GM19463 (cell line): ENCODE measurements at regions not wholly inside any gene's neighbourhood (a gene's known extent, or its start where the extent isn't known, plus 50 kb on each side); places are given as distances from the start of the nearest gene placed in this dataset.

Experiments used
- ATAC-seq: cut with Tn5 transposase; IDR thresholded peaks from one replicate; pipeline ENCODE4 v1.9.1; 2021; ENCODE audit warnings: mild to moderate bottlenecking, moderate library complexity; ENCODE audit not compliant: unreplicated experiment

DNA sequence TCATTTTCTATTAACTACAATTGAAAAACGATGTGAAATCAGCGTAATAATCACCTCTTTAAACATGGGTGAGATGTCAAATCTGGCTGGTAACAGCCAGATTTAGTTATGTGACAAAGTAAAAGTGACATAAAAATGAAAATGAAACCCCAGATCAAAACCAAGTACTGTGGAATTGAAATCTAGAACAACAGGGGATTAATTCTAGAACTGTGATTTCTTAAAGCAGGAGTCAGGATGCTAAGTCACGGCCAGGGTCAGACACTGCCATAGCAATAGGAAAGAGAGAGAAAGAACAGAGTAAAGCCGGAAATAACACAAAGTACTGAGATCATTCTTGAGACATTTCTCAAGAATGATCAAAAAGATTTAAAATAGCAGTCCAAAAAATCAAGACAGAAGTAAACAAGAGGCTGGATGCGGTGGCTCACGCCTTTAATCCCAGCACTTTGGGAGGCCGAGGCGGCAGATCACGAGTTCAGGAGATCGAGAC is 1183.7 kb upstream of the NXPH2 start:
- no peak for ATAC-seq

DNA sequence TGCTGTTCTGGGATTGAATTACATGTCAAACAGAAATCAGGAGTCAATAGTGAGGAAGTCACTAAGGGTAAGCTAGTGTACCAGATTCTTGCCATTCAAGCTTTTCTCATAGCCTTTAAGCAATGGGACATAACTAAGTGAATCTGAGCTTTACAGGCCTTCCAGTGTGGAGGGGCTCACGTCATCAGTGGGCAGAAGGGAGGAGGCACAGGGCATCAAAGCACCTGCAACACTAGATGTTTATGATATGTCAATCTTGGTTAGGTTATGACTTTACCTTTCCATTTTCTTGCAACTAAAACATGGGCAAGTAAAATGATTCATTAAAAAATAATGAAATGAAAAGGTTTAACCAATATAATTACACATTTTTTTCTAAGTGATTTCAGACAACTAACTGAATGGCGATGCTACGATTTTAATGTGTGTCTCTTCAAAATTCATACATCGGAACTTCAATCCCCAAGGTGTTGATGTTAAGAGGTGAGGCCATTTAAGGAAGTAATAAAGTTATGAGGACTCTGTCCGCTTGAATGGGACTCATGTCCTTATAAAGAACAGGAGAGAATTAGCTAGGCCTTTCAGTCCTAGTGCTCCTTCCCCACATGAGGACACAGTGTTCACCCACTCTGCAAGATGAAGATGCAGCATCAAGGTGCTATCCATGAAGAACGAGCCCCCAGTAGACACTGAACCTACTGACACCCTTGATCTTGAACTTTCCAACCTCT is 1169.2 kb upstream of the NXPH2 start:
- no peak for ATAC-seq

DNA sequence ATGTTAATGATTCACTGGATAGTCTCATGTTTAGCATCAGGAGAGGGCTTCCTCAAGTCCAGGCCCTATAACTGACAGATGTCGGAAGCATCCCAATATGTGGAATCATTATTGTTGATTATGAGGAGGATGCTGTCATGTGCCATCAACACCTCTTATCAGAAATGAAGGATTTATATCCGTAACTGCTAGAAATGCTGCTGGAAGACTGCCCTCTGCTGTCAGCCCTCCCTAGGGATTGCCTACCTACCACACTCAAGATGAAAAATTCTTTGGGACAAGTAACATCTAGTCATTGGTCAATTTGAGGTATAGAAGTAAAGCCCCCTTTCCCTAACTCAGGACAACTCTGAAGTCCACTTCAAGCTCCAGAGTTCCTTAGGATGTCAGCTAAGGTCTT is 1166.5 kb upstream of the NXPH2 start:
- ATAC-seq, result no peak

DNA sequence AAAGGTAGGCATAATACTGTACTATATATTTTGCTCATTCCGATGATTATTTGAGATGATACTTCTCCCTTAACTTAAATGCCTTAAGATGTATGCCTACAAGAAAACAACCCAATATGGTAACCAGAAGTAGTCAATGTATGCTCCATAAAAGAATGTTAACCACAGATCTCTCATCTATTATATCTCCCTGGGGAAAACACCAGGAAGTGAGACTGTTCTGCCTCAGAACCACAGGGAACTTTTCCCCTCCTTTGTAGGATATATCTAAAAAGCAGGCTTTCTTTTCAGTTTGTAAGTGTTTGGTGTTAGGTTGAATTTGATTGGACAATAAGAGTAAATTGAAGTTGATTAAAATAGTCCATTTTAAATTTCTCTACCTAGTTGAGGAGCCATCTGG is 1160.5 kb upstream of the NXPH2 start:
- no peak for ATAC-seq

DNA sequence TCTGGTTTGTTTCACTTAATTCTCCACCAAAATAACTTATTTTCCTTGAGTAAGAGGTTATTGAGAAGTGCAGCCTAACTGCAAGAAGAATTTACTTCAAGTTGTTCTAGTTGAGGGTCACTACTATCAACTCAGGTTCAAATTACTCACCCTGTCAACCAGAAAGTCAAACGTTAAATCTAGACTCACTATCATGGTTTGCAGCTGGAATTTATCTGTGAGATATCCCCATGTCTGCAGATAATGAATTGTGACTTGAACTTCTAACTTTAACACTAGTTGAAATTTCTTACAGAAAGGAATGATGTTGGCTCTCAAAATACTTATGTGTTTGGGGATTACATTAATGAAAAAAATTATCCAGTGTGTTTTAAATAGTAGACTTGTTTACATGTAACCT is 1145.7 kb upstream of the NXPH2 start:
- ATAC-seq, result no peak

DNA sequence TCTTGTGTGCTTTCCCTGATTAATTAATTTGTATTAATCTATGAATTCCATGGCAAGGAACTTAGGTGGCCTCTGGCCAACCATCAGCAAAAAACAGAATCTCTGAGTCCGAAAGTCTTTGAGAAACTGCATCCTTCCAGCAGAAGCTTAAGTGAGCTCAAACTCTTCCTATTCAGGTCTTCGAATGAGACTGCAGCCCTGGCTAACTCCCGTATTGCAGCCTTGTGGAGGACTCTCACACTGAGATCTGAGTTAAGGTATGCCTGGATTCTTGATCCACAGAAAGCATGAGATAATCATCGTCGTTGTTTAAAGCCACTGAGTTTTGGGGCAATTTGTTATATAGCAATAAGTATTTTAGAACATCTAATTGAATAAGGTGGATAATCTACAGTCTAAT is 1143.9 kb upstream of the NXPH2 start:
- no peak for ATAC-seq

DNA sequence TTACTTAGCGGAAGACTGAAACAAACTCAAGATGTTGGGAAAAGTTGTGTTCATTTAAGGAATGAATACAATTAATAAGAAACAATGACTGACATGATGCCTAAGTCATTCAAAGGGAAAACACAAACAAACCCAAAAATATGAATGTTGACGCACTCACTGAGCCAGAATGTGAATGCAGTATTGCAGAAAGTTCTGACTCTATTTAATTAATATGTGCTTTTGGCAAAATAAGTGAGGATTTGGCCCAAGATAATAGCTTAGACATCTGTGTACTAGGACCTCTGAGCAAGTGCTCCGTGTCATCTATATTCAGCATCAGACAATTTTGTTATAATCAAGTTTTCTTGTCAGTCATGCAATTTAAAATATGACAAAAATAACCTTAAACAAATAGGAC is 1138.8 kb upstream of the NXPH2 start:
- ATAC-seq, result no peak

DNA sequence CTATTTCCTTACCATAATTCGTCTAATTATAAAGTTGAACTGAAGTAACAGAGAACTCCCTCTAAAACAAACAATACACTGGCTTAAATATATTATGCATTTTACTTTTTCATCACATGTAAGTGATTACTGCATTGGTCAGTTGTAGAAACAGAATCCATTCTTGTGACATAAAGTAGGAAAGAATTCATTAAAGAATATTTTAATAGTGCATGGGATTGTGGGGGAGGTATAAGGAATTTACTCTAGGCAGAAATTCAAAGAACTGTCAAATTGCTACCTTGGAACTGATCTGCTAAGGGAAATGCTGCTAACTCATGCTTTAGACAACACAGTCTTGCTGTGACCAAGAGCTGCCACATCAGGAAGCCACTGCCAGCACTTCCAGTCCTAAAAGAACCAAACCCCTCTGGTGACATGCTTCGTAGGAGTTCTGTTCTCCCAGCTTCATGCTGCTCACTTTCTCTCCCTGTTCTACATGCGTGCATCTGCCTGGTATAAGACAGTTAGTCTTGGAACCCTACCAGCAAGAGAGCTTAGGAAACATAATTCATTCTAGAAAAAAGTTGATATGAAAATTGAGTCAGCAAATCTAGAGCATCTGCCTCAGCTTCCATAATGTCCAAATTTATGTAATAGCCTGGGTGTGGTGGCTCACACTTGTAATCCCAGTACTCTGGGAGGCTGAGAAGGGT is 1137.6 kb upstream of the NXPH2 start:
- no peak for ATAC-seq

DNA sequence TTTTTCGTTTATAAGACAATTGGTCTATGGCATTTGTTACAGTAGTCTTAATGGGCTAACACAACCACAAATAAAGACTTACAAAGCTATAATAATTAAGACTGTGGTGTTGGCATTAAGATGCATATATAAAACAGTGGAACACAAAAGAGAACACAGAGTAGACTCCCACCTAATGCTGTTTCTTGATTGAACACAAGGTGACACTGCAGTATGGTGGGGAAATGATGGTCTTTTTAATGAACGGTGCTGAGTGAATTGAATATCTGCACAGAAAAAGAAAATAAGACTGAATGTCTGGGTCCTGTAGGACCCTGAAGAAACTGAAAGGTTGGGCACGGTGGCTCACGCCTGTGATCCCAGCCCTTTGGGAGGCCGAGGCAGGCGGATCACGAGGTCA is 1136.6 kb upstream of the NXPH2 start:
- ATAC-seq, result no peak

DNA sequence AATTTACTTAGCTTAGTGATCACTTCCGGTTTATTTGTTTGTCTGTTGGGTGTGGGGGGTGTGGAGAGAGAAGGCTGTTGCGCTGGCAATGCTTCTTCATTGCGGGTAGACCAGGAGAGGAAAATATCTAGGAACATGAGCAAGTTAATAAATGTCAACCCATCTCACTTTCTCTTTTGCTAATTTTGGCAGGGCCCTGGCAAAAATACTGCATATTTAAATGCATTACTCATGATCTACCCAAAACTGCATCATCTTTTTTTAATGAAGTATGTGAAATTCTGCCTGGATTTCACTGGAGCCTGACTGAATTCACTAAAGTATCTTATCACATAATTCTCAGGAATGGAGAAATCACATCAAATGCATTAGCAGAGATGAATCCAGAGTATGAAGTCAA is 1131.0 kb upstream of the NXPH2 start:
- ATAC-seq, result no peak

DNA sequence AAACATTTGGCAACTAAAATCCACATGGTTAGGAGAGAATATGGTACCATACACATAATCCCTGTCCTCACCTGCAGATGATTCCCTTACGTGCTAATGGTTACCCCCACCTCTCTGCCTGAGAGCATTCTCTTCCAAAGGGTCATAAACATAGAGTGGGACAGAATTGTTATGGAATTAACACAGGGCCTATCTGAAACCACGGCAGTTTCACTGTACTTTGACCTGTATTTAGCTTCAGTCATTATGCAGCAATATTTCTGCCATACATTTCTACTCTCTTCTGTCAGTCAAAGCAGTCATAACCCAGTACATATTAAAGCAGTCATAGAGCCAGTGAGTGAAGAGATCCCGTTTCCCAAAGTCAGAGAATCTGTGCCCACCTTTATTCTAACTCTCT is 1128.9 kb upstream of the NXPH2 start:
- ATAC-seq, result no peak

DNA sequence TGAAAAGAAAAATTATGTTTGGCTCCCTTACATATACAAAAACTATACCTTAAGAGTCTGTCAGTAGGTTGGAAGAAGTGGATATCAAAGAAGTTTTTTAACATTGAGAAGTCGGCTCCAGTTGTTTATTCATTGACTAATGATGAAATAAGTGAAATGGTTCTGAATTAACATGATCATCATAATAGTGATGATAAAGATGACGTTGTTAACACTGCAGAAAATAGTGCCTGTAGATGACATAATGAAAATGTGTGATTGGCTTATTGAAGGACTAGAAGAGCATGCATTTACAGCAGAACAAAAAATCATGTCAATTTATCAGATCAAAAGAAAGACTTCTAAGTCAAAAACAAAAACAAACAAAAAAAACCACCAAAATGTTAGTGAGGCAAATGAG is 1125.4 kb upstream of the NXPH2 start:
- no peak for ATAC-seq

DNA sequence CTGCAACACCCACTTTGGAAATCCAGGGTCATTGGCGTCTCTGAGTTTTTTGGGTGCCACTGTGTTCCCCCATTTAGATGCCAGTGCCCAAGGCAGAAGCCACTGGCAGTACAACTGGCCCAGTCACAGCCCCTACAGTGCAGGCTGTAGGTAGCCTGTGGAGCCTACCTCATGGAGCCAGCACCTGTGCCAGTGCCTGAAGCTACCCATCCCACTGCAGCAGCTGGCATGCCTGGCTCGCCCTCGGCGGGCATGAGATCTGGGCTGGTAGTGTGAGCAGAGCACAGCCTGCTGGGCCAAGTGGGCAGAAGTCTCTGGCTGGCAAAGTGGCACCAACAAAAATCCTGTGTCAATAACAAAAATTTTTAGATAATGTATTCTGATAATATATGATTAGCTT is 1111.4 kb upstream of the NXPH2 start:
- no peak for ATAC-seq

DNA sequence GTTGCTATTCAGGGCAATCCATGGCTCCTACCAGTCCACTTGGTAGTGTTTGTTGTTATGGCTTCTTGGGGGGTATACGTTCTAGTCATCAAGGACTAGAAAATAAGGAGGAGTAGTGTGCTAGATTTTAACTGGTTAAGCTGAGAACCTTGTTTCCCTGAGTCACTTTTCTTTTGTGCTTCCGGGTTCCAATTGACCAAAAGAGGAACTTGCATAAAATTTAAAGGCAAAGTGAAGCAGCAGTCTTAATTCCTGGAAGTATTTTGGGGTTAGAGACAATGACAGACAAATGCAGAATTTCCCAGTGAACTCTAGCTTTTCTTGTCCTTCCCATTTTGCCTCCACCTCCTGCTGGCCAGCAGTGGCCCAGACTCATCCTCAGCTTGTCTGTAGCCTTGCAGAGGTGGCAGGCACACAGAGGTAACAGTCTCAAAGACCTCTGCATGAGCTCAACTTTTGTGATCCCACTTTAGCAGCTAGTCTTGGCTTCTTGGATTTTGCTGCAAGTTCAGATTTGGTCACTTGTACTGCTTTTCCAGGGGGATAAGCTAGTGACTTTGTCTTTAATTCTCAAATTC is 1105.8 kb upstream of the NXPH2 start:
- ATAC-seq, result no peak

DNA sequence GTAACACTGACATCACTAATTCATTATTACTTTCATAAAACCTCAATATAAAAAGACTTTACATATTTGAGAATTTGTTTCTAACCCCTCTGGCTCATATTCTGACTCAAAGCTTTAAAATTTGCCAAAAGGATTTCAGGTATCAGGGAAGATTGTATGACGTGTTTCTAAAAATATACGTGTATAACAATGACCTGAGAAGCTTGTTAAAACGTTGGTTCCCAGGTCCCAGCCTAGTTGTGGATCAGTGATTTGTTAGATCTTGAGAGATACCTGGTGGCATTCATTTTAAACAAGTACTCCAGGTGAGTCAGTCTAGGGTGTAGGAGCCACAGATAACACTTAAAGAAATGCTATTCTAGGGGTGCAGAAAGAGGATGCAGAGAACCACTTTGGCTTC is 1096.8 kb upstream of the NXPH2 start:
- ATAC-seq, result no peak

DNA sequence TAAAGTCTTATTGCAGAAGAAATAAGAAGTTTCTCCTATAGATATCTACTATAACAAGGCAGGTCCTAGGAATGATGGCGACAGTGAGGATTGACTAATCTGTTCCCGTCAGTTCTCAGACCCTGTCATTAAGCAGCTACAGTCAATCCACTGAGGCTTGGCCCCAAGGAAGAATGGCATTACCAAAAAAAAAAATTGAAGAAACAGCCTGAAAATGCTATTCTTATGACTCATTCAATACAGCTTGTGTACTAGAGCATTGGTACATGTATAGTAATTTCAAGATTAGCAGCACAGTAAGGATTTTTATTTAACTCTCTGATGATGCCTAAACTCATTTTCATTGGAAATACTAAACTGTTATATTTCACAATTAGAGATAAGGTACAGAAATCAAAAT is 1096.1 kb upstream of the NXPH2 start:
- no peak for ATAC-seq

DNA sequence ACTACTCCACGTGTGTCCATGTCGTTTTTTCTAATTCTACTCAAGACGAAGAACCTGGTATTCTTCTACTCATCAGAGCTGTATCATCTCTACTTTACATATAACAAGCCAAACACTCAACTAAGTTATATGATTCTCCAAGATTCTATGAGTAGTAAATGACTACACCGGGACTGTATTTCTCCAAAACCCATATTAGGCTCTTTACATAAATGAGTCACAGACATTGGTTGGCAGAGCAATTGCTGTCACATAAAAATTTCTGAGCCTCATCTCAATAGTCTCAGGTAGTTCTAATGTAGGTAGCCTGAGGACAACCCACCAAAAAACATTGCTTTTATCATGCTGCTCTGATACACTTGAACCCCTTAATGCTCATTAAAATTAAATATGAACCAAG is 1092.3 kb upstream of the NXPH2 start:
- no peak for ATAC-seq

DNA sequence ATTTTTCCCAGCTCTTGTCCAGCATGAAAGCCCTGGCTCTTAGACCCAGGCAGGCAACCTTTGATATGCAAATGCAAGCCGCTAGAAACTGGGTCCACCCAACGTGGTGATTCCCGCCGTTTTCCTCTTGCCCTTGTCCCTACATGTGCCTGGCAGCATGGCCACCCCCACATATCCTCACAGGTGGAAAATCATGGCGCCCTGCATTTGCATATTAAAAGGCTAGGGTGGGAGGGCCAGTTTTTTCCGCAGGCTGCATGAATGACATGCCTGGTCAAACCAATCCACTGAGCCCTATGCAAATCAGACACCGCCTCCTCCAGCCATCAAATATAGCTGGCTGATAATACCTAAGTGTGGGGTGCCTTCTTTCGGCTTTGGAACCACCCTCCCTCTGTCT is 1091.8 kb upstream of the NXPH2 start:
- ATAC-seq, result no peak

DNA sequence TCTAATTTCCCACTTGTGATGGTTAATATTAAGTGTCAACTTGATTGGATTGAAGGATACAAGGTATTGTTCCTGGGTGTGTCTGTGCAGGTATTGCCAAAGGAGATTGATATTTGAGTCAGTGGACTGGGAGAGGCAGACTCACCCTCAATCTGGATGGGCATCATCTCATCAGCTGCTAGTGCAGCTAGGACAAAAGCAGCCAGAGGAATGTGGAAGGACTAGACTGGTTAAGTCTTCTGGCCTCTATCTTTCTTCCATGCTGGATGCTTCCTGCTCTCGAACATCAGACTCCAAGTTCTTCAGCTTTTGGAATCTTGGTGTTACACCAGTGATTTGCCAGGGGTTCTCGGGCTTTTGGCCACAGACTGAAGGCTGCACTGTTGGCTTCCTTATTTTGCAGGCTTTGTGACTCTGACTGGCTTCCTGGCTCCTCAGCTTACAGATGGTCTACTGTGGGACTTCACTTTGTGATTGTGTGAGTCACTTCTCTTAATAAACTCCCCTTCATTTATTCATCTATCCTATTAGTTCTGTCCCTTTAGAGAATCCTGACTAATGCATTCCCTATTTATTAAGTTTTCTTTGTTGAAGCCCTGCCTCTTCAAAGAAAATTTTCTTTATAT is 1087.5 kb upstream of the NXPH2 start:
- no peak for ATAC-seq

DNA sequence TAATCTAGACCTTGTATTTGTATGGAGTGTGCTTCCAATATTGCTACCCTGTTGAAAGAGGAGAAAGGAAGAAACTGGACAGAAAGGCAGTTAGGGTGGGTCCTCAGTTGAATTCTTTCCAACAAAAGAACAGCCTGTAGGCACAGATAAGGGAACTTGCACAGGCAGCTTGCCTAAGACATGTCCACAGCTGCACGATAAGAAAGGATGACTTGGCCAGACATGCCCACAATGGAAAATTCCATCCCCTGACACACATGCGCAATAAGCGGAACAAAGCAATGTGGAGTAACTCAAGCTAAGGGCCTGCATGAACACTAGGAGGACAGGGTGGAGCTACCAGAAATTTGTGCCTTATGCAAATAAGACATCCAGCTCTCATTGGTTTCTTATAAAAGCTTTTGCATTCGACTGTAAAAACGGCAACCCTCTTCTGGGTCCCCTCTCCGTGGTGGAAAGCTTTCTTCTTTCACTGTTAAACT is 1084.7 kb upstream of the NXPH2 start:
- ATAC-seq, result no peak

DNA sequence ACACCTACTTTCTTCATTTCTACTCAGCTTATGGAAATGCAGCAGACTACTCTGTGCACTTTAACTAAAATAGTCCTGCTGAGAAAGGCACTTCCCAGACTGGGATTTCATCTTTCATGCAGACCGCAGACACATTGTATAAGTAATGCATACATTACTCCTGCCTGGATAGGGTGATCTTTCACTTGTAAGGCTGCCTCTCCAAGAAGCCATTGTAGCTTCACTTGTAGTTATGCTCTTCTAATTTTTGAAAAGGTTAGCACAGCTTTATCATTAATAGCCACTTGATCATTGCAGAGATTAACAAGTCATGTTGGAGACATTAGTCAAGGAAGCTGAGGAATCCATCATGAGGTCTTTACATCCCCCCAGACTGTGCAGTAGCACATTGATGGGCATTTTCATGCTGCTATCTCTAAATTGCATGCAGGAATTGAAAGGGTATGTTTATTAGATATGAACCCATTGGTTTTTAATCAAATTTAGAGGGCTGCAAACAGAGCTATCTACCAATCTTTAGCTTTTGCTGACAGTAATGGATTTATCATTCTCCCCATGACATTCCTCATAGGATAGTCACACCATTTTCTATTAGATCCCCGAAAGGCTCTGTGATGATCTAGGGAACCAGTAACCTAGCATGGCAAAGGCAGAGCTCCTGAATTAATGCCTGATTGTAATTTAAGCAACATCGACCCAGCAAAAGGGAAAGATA is 1074.7 kb upstream of the NXPH2 start:
- no peak for ATAC-seq
